Stimulated activated CD4-positive, alpha-beta T cell treated with anti-CD3 and anti-CD28 coated beads, TNF-alpha, amount 100 ng/mL, for 1 hour (primary cell): ENCODE measurements at regions not wholly inside any gene's neighbourhood (a gene's known extent, or its start where the extent isn't known, plus 50 kb on each side); places are given as distances from the start of the nearest gene placed in this dataset.

Experiments used
- DNase-seq, 3 donors: peaks; one replicate each; pipeline ENCODE4 v3.0.0-alpha.2; 2020; ENCODE audit warnings: low read depth in 3 of 3, low spot score in 1 of 3

GRCh38 chr5:117973785-117974184, 1014.6 kb downstream of the DTWD2 start:
- DNase-seq, result no peak

- no peak for DNase-seq
Observed at GRCh38 chr5:117955831-117956230, 1032.5 kb downstream of the DTWD2 start.

- DNase-seq, result no peak
Observed at GRCh38 chr5:117954331-117954730, 1034.0 kb downstream of the DTWD2 start.

- no peak for DNase-seq
Observed at GRCh38 chr5:117953272-117953671, 1035.1 kb downstream of the DTWD2 start.

GRCh38 chr5:117947836-117948235, 1040.5 kb downstream of the DTWD2 start:
- DNase-seq, result no peak

- DNase-seq, result no peak
Observed at GRCh38 chr5:117947121-117947520, 1041.2 kb downstream of the DTWD2 start.

GRCh38 chr5:117945258-117945657, 1043.1 kb downstream of the DTWD2 start:
- no peak for DNase-seq

- no peak for DNase-seq
Observed at GRCh38 chr5:117943541-117943940, 1044.8 kb downstream of the DTWD2 start.

- no peak for DNase-seq
Observed at GRCh38 chr5:117942861-117943519, 1045.4 kb downstream of the DTWD2 start.

- no peak for DNase-seq
Observed at GRCh38 chr5:117893211-117893610, 1095.1 kb downstream of the DTWD2 start.

GRCh38 chr5:117892360-117892759, 1096.0 kb downstream of the DTWD2 start:
- no peak for DNase-seq

GRCh38 chr5:117889596-117889995, 1098.8 kb downstream of the DTWD2 start:
- DNase-seq, result no peak

- no peak for DNase-seq
Observed at GRCh38 chr5:117888688-117889087, 1099.7 kb downstream of the DTWD2 start.

- DNase-seq, result no peak
Observed at GRCh38 chr5:117881426-117882230, 1106.7 kb downstream of the DTWD2 start.

GRCh38 chr5:117880932-117881331, 1107.4 kb downstream of the DTWD2 start:
- DNase-seq, result no peak

GRCh38 chr5:117877731-117878130, 1110.6 kb downstream of the DTWD2 start:
- DNase-seq, result no peak

GRCh38 chr5:117872798-117873368, 1115.5 kb downstream of the DTWD2 start:
- DNase-seq, result no peak

- DNase-seq, result no peak
Observed at GRCh38 chr5:117869596-117869995, 1118.8 kb downstream of the DTWD2 start.

GRCh38 chr5:117863586-117864296, 1124.6 kb downstream of the DTWD2 start:
- no peak for DNase-seq

GRCh38 chr5:117860550-117860949, 1127.8 kb downstream of the DTWD2 start:
- no peak for DNase-seq

GRCh38 chr5:117859176-117859575, 1129.2 kb downstream of the DTWD2 start:
- no peak for DNase-seq

- no peak for DNase-seq
Observed at GRCh38 chr5:117856713-117857112, 1131.6 kb downstream of the DTWD2 start.
